ENCODE measurements at regions not wholly inside any gene's neighbourhood (a gene's known extent, or its start where the extent isn't known, plus 50 kb on each side); places are given as distances from the start of the nearest gene placed in this dataset.
"Not testable (repeated sequence)": the region's sequence is repeated elsewhere in the genome, so short reads cannot be mapped to it uniquely, and the experiment has no call there.

GRCh38 chr7:125926621-125927020 lies 997.0 kb upstream of the POT1 start:
- DNase-seq (no peak), ATAC-seq (replicated peaks in 1 of 4) (no peak)
- H3K9me3 Mint-ChIP-seq: peaks cover 3 to 15% (median 3%) of the 10 kb centered on the region in 3 donors
- H3K4me1 Mint-ChIP-seq: no peaks in the 10 kb centered on the region
- H3K9me3 ChIP-seq: no peaks in the 10 kb centered on the region
- WGBS (ENCODE audit: insufficient coverage): no CpG with 5 or more reads among the region's 1 CpG
- no peaks in the 10 kb centered on the region for H3K27me3 ChIP-seq (replicated peaks in 1 of 2; ENCODE audit: control insufficient read depth in 2 of 2, extremely low read depth in 1 of 2, insufficient read depth in 2 of 2, low read length in 1 of 2)
- H3K36me3 Mint-ChIP-seq: no peaks in the 10 kb centered on the region
- no peaks in the 10 kb centered on the region for H3K27me3 Mint-ChIP-seq
- ChIA-PET CTCF (no interaction called here), POLR2A (no interaction called here)
- no peaks in the 10 kb centered on the region for H3K36me3 ChIP-seq (ENCODE audit: control insufficient read depth in 2 of 2, extremely low read depth in 1 of 2, insufficient read depth in 1 of 2, low read length in 1 of 2)
- no peak overlapping the region for H3K4me3 Mint-ChIP-seq
- H3K4me1 ChIP-seq (ENCODE audit: control insufficient read depth in 1 of 2, extremely low read depth in 1 of 2, insufficient read depth in 2 of 2, low read length in 2 of 2): no peaks in the 10 kb centered on the region
- H3K27ac ChIP-seq (ENCODE audit: low read length): no peak overlapping the region
- H3K4me3 ChIP-seq (ENCODE audit: control insufficient read depth in 1 of 2, extremely low read depth in 1 of 2, low read length in 1 of 2): no peak overlapping the region
- no peak overlapping the region for H3K27ac Mint-ChIP-seq

DNA sequence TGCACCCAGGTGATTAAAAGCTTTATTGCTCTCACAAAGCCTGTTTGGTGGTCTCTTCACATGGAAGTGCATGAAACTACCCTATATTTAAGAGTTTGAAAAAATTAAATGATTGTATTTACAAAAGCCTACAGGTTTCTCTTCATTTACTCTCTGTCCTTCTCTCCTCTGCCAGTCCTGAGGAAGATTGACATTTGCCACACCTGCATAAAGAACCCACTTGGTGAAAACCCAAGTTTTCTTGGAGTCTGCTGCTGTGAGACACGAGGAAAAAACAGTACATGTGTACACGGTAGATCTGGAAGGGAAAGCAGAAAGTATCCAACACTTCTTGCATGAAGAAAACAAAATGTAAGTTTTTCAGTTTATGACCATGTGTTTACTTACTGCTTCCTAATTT lies 994.4 kb upstream of the POT1 start:
- H3K4me3 ChIP-seq (ENCODE audit: control insufficient read depth in 1 of 2, extremely low read depth in 1 of 2, low read length in 1 of 2): no peak overlapping the region
- H3K27ac ChIP-seq (ENCODE audit: low read length): no peak overlapping the region
- H3K4me1 Mint-ChIP-seq: no peaks in the 10 kb centered on the region
- H3K27me3 Mint-ChIP-seq: no peaks in the 10 kb centered on the region
- peaks cover 3 to 15% (median 6%) of the 10 kb centered on the region in 3 donors for H3K9me3 Mint-ChIP-seq
- H3K4me1 ChIP-seq (ENCODE audit: control insufficient read depth in 1 of 2, extremely low read depth in 1 of 2, insufficient read depth in 2 of 2, low read length in 2 of 2): no peaks in the 10 kb centered on the region
- CTCF ChIA-PET: no interaction called here
- no peaks in the 10 kb centered on the region for H3K36me3 ChIP-seq (ENCODE audit: control insufficient read depth in 2 of 2, extremely low read depth in 1 of 2, insufficient read depth in 1 of 2, low read length in 1 of 2)
- POLR2A ChIA-PET: no interaction called here
- ATAC-seq (replicated peaks in 1 of 4): no peak
- no peak overlapping the region for H3K27ac Mint-ChIP-seq
- no peaks in the 10 kb centered on the region for H3K27me3 ChIP-seq (replicated peaks in 1 of 2; ENCODE audit: control insufficient read depth in 2 of 2, extremely low read depth in 1 of 2, insufficient read depth in 2 of 2, low read length in 1 of 2)
- no peak overlapping the region for H3K4me3 Mint-ChIP-seq
- H3K36me3 Mint-ChIP-seq: no peaks in the 10 kb centered on the region
- WGBS (ENCODE audit: insufficient coverage): 79% methylated on average over 2 of the region's 2 CpGs
- no peaks in the 10 kb centered on the region for H3K9me3 ChIP-seq
- DNase-seq: no peak

DNA sequence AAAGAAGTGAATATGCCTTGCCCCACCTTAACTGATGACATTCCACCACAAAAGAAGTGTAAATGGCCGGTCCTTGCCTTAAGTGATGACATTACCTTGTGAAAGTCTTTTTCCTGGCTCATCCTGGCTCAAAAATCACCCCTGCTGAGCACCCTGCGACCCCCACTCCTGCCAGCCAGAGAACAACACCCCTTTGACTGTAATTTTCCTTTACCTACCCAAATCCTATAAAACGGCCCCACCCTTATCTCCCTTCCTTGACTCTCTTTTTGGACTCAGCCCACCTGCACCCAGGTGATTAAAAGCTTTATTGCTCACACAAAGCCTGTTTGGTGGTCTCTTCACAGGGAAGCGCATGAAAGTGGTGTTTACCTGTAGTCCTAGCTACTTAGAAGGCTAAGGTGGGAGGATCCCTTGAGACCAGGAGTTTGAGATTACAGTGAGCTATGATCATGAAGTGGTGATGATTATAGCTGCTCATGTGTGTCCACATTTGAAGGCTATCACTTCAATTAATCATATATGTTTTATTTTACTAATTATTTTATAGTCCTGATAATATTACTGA lies 985.8 kb upstream of the POT1 start:
- H3K27me3 Mint-ChIP-seq; H3K27me3 ChIP-seq (replicated peaks in 1 of 2; ENCODE audit: control insufficient read depth in 2 of 2, extremely low read depth in 1 of 2, insufficient read depth in 2 of 2, low read length in 1 of 2); H3K36me3 ChIP-seq (ENCODE audit: control insufficient read depth in 2 of 2, extremely low read depth in 1 of 2, insufficient read depth in 1 of 2, low read length in 1 of 2); POLR2A ChIA-PET; H3K4me3 ChIP-seq (ENCODE audit: control insufficient read depth in 1 of 2, extremely low read depth in 1 of 2, low read length in 1 of 2); H3K4me1 Mint-ChIP-seq; CTCF ChIA-PET; H3K9me3 ChIP-seq; H3K4me1 ChIP-seq (ENCODE audit: control insufficient read depth in 1 of 2, extremely low read depth in 1 of 2, insufficient read depth in 2 of 2, low read length in 2 of 2); H3K4me3 Mint-ChIP-seq; H3K27ac ChIP-seq (ENCODE audit: low read length); DNase-seq; ATAC-seq (replicated peaks in 1 of 4); H3K27ac Mint-ChIP-seq; H3K36me3 Mint-ChIP-seq: not testable (repeated sequence)
- H3K9me3 Mint-ChIP-seq: peaks cover 14 to 32% (median 18%) of the 10 kb centered on the region in 3 donors
- WGBS (ENCODE audit: insufficient coverage): 70% methylated on average over 2 of the region's 4 CpGs

- no peak overlapping the region for H3K4me3 Mint-ChIP-seq
- 100% methylated on average over 1 of the region's 2 CpGs for WGBS (ENCODE audit: insufficient coverage)
- CTCF ChIA-PET: no interaction called here
These were observed 979.1 kb upstream of the POT1 start for GRCh38 chr7:125908711-125909110.

GRCh38 chr7:125899577-125899976 lies 970.0 kb upstream of the POT1 start:
- H3K27ac Mint-ChIP-seq: no peak overlapping the region
- ChIA-PET POLR2A (no interaction called here), CTCF (no interaction called here)
- H3K36me3 Mint-ChIP-seq: no peaks in the 10 kb centered on the region
- Histone ChIP-seq H3K27ac (ENCODE audit: low read length) (no peak overlapping the region), H3K4me3 (ENCODE audit: control insufficient read depth in 1 of 2, extremely low read depth in 1 of 2, low read length in 1 of 2) (no peak overlapping the region), H3K4me1 (ENCODE audit: control insufficient read depth in 1 of 2, extremely low read depth in 1 of 2, insufficient read depth in 2 of 2, low read length in 2 of 2) (no peaks in the 10 kb centered on the region), H3K9me3 (no peaks in the 10 kb centered on the region), H3K27me3 (replicated peaks in 1 of 2; ENCODE audit: control insufficient read depth in 2 of 2, extremely low read depth in 1 of 2, insufficient read depth in 2 of 2, low read length in 1 of 2) (no peaks in the 10 kb centered on the region), H3K36me3 (ENCODE audit: control insufficient read depth in 2 of 2, extremely low read depth in 1 of 2, insufficient read depth in 1 of 2, low read length in 1 of 2) (no peaks in the 10 kb centered on the region)
- ATAC-seq (replicated peaks in 1 of 4) (no peak), DNase-seq (no peak)
- H3K9me3 Mint-ChIP-seq: peaks cover 2 to 9% (median 6%) of the 10 kb centered on the region in 3 donors
- no peaks in the 10 kb centered on the region for H3K27me3 Mint-ChIP-seq
- no peaks in the 10 kb centered on the region for H3K4me1 Mint-ChIP-seq
- no CpG with 5 or more reads among the region's 1 CpG for WGBS (ENCODE audit: insufficient coverage)
- no peak overlapping the region for H3K4me3 Mint-ChIP-seq

More at GRCh38 chr7:125908711-125909110, 979.1 kb upstream of the POT1 start:
- H3K4me1 ChIP-seq (ENCODE audit: control insufficient read depth in 1 of 2, extremely low read depth in 1 of 2, insufficient read depth in 2 of 2, low read length in 2 of 2): no peaks in the 10 kb centered on the region
- no peaks in the 10 kb centered on the region for H3K36me3 Mint-ChIP-seq
- no peak overlapping the region for H3K27ac ChIP-seq (ENCODE audit: low read length)
- H3K27me3 Mint-ChIP-seq: no peaks in the 10 kb centered on the region
- no peaks in the 10 kb centered on the region for H3K27me3 ChIP-seq (replicated peaks in 1 of 2; ENCODE audit: control insufficient read depth in 2 of 2, extremely low read depth in 1 of 2, insufficient read depth in 2 of 2, low read length in 1 of 2)
- no peak for DNase-seq
- no peak for ATAC-seq (replicated peaks in 1 of 4)
- no peaks in the 10 kb centered on the region for H3K36me3 ChIP-seq (ENCODE audit: control insufficient read depth in 2 of 2, extremely low read depth in 1 of 2, insufficient read depth in 1 of 2, low read length in 1 of 2)
- POLR2A ChIA-PET: no interaction called here
- no peaks in the 10 kb centered on the region for H3K9me3 ChIP-seq
- H3K27ac Mint-ChIP-seq: no peak overlapping the region
- no peak overlapping the region for H3K4me3 ChIP-seq (ENCODE audit: control insufficient read depth in 1 of 2, extremely low read depth in 1 of 2, low read length in 1 of 2)
- peaks cover 6 to 26% (median 17%) of the 10 kb centered on the region in 3 donors for H3K9me3 Mint-ChIP-seq
- no peaks in the 10 kb centered on the region for H3K4me1 Mint-ChIP-seq

GRCh38 chr7:125892434-125892833 lies 962.8 kb upstream of the POT1 start:
- H3K27me3 ChIP-seq (replicated peaks in 1 of 2; ENCODE audit: control insufficient read depth in 2 of 2, extremely low read depth in 1 of 2, insufficient read depth in 2 of 2, low read length in 1 of 2): no peaks in the 10 kb centered on the region
- ATAC-seq (replicated peaks in 1 of 4) (no peak), DNase-seq (no peak)
- no peaks in the 10 kb centered on the region for H3K36me3 ChIP-seq (ENCODE audit: control insufficient read depth in 2 of 2, extremely low read depth in 1 of 2, insufficient read depth in 1 of 2, low read length in 1 of 2)
- POLR2A ChIA-PET: no interaction called here
- H3K4me3 ChIP-seq (ENCODE audit: control insufficient read depth in 1 of 2, extremely low read depth in 1 of 2, low read length in 1 of 2): no peak overlapping the region
- H3K4me3 Mint-ChIP-seq: no peak overlapping the region
- no peaks in the 10 kb centered on the region for H3K27me3 Mint-ChIP-seq
- H3K27ac ChIP-seq (ENCODE audit: low read length): no peak overlapping the region
- H3K27ac Mint-ChIP-seq: no peak overlapping the region
- H3K9me3 Mint-ChIP-seq: peaks cover 10 to 15% (median 10%) of the 10 kb centered on the region in 3 donors
- no peaks in the 10 kb centered on the region for H3K36me3 Mint-ChIP-seq
- H3K9me3 ChIP-seq: no peaks in the 10 kb centered on the region
- H3K4me1 Mint-ChIP-seq: no peaks in the 10 kb centered on the region
- WGBS (ENCODE audit: insufficient coverage): no CpG with 5 or more reads among the region's 1 CpG
- H3K4me1 ChIP-seq (ENCODE audit: control insufficient read depth in 1 of 2, extremely low read depth in 1 of 2, insufficient read depth in 2 of 2, low read length in 2 of 2): no peaks in the 10 kb centered on the region
- CTCF ChIA-PET: interaction anchor here in 1 of 2 donors (0.6 kb wide), 1 partner anchor 8 kb away, joined by 6 read pairs; no protein-coding TSS in a partner anchor

DNA sequence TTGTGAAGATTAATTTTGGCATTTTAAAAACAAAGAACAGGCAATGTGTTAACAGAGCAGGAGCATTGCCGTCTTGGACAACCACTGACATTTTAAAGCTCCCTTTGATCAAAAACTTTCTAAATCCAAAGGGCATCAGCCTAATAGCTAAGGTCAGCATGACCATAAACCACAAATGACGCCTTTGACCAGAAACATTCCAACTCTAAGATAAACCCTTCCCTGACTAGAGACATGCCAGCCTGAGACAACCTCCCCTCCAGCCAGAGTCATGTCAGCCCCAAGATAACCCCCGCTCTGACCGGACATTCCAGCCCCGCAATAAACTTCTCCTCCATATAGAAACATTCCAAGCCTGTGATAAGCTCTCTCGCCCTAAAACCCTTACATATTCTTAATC lies 949.4 kb upstream of the POT1 start:
- ChIA-PET POLR2A (no interaction called here), CTCF (no interaction called here)
- DNase-seq (no peak), ATAC-seq (replicated peaks in 1 of 4) (no peak)
- H3K27me3 ChIP-seq (replicated peaks in 1 of 2; ENCODE audit: control insufficient read depth in 2 of 2, extremely low read depth in 1 of 2, insufficient read depth in 2 of 2, low read length in 1 of 2): no peaks in the 10 kb centered on the region
- H3K36me3 ChIP-seq (ENCODE audit: control insufficient read depth in 2 of 2, extremely low read depth in 1 of 2, insufficient read depth in 1 of 2, low read length in 1 of 2): no peaks in the 10 kb centered on the region
- no peaks in the 10 kb centered on the region for H3K27me3 Mint-ChIP-seq
- 42% methylated on average over 2 of the region's 6 CpGs for WGBS (ENCODE audit: insufficient coverage)
- no peak overlapping the region for H3K27ac ChIP-seq (ENCODE audit: low read length)
- H3K4me1 Mint-ChIP-seq: no peaks in the 10 kb centered on the region
- H3K4me3 Mint-ChIP-seq: no peak overlapping the region
- H3K9me3 Mint-ChIP-seq: peaks cover 0 to 7% (median 2%) of the 10 kb centered on the region in 3 donors
- H3K9me3 ChIP-seq: peaks cover 2% of the 10 kb centered on the region
- no peaks in the 10 kb centered on the region for H3K36me3 Mint-ChIP-seq
- H3K4me1 ChIP-seq (ENCODE audit: control insufficient read depth in 1 of 2, extremely low read depth in 1 of 2, insufficient read depth in 2 of 2, low read length in 2 of 2): no peaks in the 10 kb centered on the region
- no peak overlapping the region for H3K27ac Mint-ChIP-seq
- H3K4me3 ChIP-seq (ENCODE audit: control insufficient read depth in 1 of 2, extremely low read depth in 1 of 2, low read length in 1 of 2): no peak overlapping the region
